VCaP (cell line): ENCODE measurements at regions not wholly inside any gene's neighbourhood (a gene's known extent, or its start where the extent isn't known, plus 50 kb on each side); places are given as distances from the start of the nearest gene placed in this dataset.

Experiments
- H3K27ac ChIP-seq: fragments of 450-650 bp; 2 replicates; pipeline ENCODE4 v1.5.1; 2017
- CTCF ChIP-seq: fragments of 450-650 bp; conservative IDR thresholded peaks from 2 replicates; pipeline ENCODE4 v1.5.1; 2017; ENCODE audit warnings: mild to moderate bottlenecking, moderate library complexity

DNA sequence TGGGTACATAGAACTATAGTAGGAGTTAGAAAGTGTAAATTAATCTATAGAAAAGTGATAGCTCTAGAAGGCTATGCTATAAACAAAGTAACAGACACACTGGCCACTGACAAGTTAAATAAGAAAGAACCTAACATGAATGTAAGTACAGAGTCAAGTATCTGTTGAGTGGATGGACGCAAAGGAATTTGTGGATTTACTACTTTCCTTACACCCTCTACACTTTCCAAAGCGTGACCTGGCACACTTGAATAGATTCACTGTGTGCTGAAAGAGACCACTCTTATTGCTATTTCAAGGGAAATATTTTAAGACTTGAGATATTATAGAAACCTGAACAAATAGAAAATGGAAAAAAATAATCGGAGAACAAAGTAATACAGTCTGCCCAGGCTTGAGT is 142.8 kb upstream of the SAMSN1 start:
- TF ChIP-seq CTCF: no peak
- H3K27ac ChIP-seq: no peak overlapping the region

GRCh38 chr21:14688412-14688811 is 142.3 kb upstream of the SAMSN1 start:
- TF ChIP-seq CTCF: no peak

GRCh38 chr21:14687268-14687625 is 141.1 kb upstream of the SAMSN1 start:
- TF ChIP-seq CTCF: no peak
- H3K27ac ChIP-seq: no peak overlapping the region

More at GRCh38 chr21:14688412-14688811, 142.3 kb upstream of the SAMSN1 start:
- H3K27ac ChIP-seq: no peak overlapping the region

- H3K27ac ChIP-seq: no peak overlapping the region
- TF ChIP-seq CTCF: no peak
Measured at GRCh38 chr21:14686466-14687267, 140.6 kb upstream of the SAMSN1 start.

GRCh38 chr21:14685568-14685967 is 139.5 kb upstream of the SAMSN1 start:
- H3K27ac ChIP-seq: no peak overlapping the region

GRCh38 chr21:14684071-14684470 is 138.0 kb upstream of the SAMSN1 start:
- no peak for TF ChIP-seq CTCF
- no peak overlapping the region for H3K27ac ChIP-seq

More at GRCh38 chr21:14685568-14685967, 139.5 kb upstream of the SAMSN1 start:
- no peak for TF ChIP-seq CTCF

GRCh38 chr21:14683063-14683462 is 136.9 kb upstream of the SAMSN1 start:
- no peak for TF ChIP-seq CTCF
- H3K27ac ChIP-seq: no peak overlapping the region
